ENCODE measurements at regions not wholly inside any gene's neighbourhood (a gene's known extent, or its start where the extent isn't known, plus 50 kb on each side); places are given as distances from the start of the nearest gene placed in this dataset.

- no peak for TF ChIP-seq CTCF (IDR thresholded peaks at IDR 0.05)
- no peak for TF ChIP-seq POLR2A (IDR thresholded peaks at IDR 0.05)
Observed at GRCh38 chr13:111609631-111610030, 289.2 kb downstream of the TEX29 start.

Measured in stomach (tissue), 4 donors.